Panc1 (cell line): ENCODE measurements at regions not wholly inside any gene's neighbourhood (a gene's known extent, or its start where the extent isn't known, plus 50 kb on each side); places are given as distances from the start of the nearest gene placed in this dataset.

Source experiments
- ATAC-seq: fragments of 200-7000 bp; cut with Tn5 transposase; 2 replicates; pipeline ENCODE4 v1.9.1; 2020; ENCODE audit warnings: mild to moderate bottlenecking, moderate library complexity
- BruUV-seq: library from RNA; stranded (reverse); fragments of 400-500 nt; replicated peaks from 2 replicates; lab custom pipeline; 2021; lab: Mats Ljungman, UMichigan
- CTCF ChIA-PET: fragments of 300-600 bp; sonication (Branson Sonifier 250); formaldehyde crosslinking; loops from one replicate; lab custom pipeline; 2022; ENCODE audit warnings: antibody characterized with exemption; lab: Charles Lee
- POLR2A ChIA-PET: fragments of 300-600 bp; sonication (Branson Sonifier 250); formaldehyde crosslinking; loops from one replicate; lab custom pipeline; 2022; ENCODE audit warnings: antibody characterized with exemption; lab: Charles Lee
- DNase-seq: peaks from one replicate; pipeline ENCODE4 v3.0.0-alpha.2; 2010; ENCODE audit warnings: low read depth, low spot score
- H3K27ac ChIP-seq: 2 replicates; pipeline ENCODE4 v1.5.1; 2011; ENCODE audit warnings: mild to moderate bottlenecking, low read length, inconsistent platforms
- H3K27me3 ChIP-seq: fragments of 200-500 bp; sonication (Bioruptor generic); 2 replicates; pipeline ENCODE4 v1.6.0; 2014; ENCODE audit warnings: low read length, inconsistent platforms; ENCODE audit not compliant: control insufficient read depth, insufficient read depth
- H3K36me3 ChIP-seq: fragments of 200-500 bp; sonication (Bioruptor generic); 2 replicates; pipeline ENCODE4 v1.5.1; 2014; ENCODE audit warnings: inconsistent platforms, mild to moderate bottlenecking, low read length, moderate library complexity; ENCODE audit not compliant: control insufficient read depth, insufficient read depth
- H3K4me1 ChIP-seq: 2 replicates; pipeline ENCODE4 v1.5.1; 2011; ENCODE audit warnings: inconsistent platforms, mild to moderate bottlenecking, low read length, moderate library complexity; ENCODE audit not compliant: control insufficient read depth, insufficient read depth
- H3K4me3 ChIP-seq, 2 experiments: 2 replicates each; pipeline ENCODE4 v1.5.1; 2011 to 2012; ENCODE audit warnings: low read depth in 2 of 2, low read length in 2 of 2, mild to moderate bottlenecking in 2 of 2, inconsistent platforms in 1 of 2, moderate library complexity in 1 of 2
- H3K9me3 ChIP-seq: fragments of 200-500 bp; sonication (Bioruptor generic); 2 replicates; pipeline ENCODE4 v1.5.1; 2014; ENCODE audit warnings: low read depth, mild to moderate bottlenecking, inconsistent platforms, low read length, moderate library complexity; ENCODE audit not compliant: control insufficient read depth, insufficient read depth
- CTCF ChIP-seq: fragments of 450-650 bp; IDR thresholded peaks from 2 replicates; pipeline ENCODE4 v1.5.1; 2017; ENCODE audit warnings: mild to moderate bottlenecking
- POLR2AphosphoS5 ChIP-seq: IDR thresholded peaks from 2 replicates; pipeline ENCODE4 v1.6.1; 2012; ENCODE audit warnings: mild to moderate bottlenecking, low read depth, low read length, moderate library complexity
- SIN3A ChIP-seq: IDR thresholded peaks from 2 replicates; pipeline ENCODE4 v1.6.1; 2012; ENCODE audit warnings: low read depth, mild to moderate bottlenecking, low read length, moderate library complexity, borderline replicate concordance; ENCODE audit not compliant: insufficient read depth
- TCF7L2 ChIP-seq: IDR thresholded peaks from 2 replicates; pipeline ENCODE4 v1.6.1; 2011; ENCODE audit warnings: mild to moderate bottlenecking, low read depth, low read length, inconsistent platforms
- in situ Hi-C: cut with HindIII; loops from 2 replicates; pipeline ENCODE4 v1.10.0; 2016; ENCODE audit warnings: low sequenced_read_pairs, low pct_unique_long_range_greater_than_20kb
- intact Hi-C: fragments of 100-400 bp; cut with micrococcal nuclease; formaldehyde crosslinking; loops from one replicate; pipeline ENCODE4 v1.10.0; 2022; ENCODE audit not compliant: unreplicated experiment
- TF ChIP-seq, protein P1 (sequence below), 2 experiments: IDR thresholded peaks; 2 replicates each; pipeline ENCODE4 v1.6.1; 2011 to 2012; ENCODE audit warnings: low read depth in 2 of 2, control low read depth in 1 of 2, low read length in 1 of 2, mild to moderate bottlenecking in 1 of 2, moderate library complexity in 1 of 2; ENCODE audit not compliant: insufficient read depth in 1 of 2

GRCh38 chr6:68139130-68139529, 496.0 kb upstream of the ADGRB3 start:
- in situ Hi-C loops (no loop called here), intact Hi-C loops (no loop called here)
- DNase-seq (no peak), ATAC-seq (no peak)
- Histone ChIP-seq H3K4me3 (no peak overlapping the region), H3K27me3 (no peaks in the 10 kb centered on the region), H3K9me3 (no peaks in the 10 kb centered on the region), H3K27ac (no peak overlapping the region), H3K4me1 (no peaks in the 10 kb centered on the region), H3K36me3 (no peaks in the 10 kb centered on the region)
- CTCF ChIA-PET, result no interaction called here
- POLR2A ChIA-PET, result no interaction called here
- no TSS peak for BruUV-seq
- no peak for TF ChIP-seq SIN3A
- no peak for TF ChIP-seq CTCF
- TF ChIP-seq, protein P1, sequence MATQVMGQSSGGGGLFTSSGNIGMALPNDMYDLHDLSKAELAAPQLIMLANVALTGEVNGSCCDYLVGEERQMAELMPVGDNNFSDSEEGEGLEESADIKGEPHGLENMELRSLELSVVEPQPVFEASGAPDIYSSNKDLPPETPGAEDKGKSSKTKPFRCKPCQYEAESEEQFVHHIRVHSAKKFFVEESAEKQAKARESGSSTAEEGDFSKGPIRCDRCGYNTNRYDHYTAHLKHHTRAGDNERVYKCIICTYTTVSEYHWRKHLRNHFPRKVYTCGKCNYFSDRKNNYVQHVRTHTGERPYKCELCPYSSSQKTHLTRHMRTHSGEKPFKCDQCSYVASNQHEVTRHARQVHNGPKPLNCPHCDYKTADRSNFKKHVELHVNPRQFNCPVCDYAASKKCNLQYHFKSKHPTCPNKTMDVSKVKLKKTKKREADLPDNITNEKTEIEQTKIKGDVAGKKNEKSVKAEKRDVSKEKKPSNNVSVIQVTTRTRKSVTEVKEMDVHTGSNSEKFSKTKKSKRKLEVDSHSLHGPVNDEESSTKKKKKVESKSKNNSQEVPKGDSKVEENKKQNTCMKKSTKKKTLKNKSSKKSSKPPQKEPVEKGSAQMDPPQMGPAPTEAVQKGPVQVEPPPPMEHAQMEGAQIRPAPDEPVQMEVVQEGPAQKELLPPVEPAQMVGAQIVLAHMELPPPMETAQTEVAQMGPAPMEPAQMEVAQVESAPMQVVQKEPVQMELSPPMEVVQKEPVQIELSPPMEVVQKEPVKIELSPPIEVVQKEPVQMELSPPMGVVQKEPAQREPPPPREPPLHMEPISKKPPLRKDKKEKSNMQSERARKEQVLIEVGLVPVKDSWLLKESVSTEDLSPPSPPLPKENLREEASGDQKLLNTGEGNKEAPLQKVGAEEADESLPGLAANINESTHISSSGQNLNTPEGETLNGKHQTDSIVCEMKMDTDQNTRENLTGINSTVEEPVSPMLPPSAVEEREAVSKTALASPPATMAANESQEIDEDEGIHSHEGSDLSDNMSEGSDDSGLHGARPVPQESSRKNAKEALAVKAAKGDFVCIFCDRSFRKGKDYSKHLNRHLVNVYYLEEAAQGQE (IDR thresholded peaks at IDR 0.05; ENCODE audit: insufficient read depth in 1 of 2, low read depth in 2 of 2, low read length in 1 of 2), result no peak
- no peak for TF ChIP-seq POLR2AphosphoS5
- no peak for TF ChIP-seq TCF7L2

DNA sequence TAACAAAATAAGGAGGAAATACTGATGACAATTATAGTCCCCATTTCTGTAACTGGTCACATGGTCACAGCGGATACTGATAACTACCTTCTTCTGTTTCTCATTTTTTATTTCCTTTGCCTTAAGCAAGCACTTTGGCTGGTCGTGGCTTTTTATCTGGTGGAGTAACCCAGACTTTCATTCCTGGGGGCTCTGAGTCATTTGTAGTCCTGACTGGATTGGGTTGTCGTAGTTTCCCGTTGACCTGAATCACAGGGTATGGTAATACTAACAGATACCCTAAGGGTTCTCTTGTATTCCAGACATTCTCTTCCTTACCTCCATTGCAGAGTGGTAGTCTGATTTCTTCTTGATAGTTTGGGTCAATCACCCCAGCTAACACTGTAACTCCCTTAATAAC, 500.3 kb upstream of the ADGRB3 start:
- no peaks in the 10 kb centered on the region for H3K27me3 ChIP-seq
- no peaks in the 10 kb centered on the region for H3K36me3 ChIP-seq
- no peak overlapping the region for H3K4me3 ChIP-seq
- no peaks in the 10 kb centered on the region for H3K9me3 ChIP-seq
- TF ChIP-seq SIN3A (no peak), TCF7L2 (no peak), CTCF (no peak), POLR2AphosphoS5 (no peak)
- TF ChIP-seq, protein P1 (IDR thresholded peaks at IDR 0.05; ENCODE audit: insufficient read depth in 1 of 2, low read depth in 2 of 2, low read length in 1 of 2), result no peak
- BruUV-seq, result no TSS peak
- intact Hi-C loops, result no loop called here
- POLR2A ChIA-PET, result no interaction called here
- no peak overlapping the region for H3K27ac ChIP-seq
- CTCF ChIA-PET, result no interaction called here
- in situ Hi-C loops, result no loop called here
- no peaks in the 10 kb centered on the region for H3K4me1 ChIP-seq
- ATAC-seq, result no peak
- no peak for DNase-seq
